ENCODE measurements at regions not wholly inside any gene's neighbourhood (a gene's known extent, or its start where the extent isn't known, plus 50 kb on each side); places are given as distances from the start of the nearest gene placed in this dataset.

GRCh38 chr2:190799999-190800398 is 80.6 kb upstream of the GLS start:
- TF ChIP-seq CTCF (conservative IDR thresholded peaks at IDR 0.05 in 1 of 2, IDR thresholded peaks at IDR 0.05 in 1 of 2; ENCODE audit: extremely low read depth in 1 of 2, insufficient read depth in 1 of 2, low read depth in 1 of 2, low read length in 2 of 2) (no peak), EZH2 (IDR thresholded peaks at IDR 0.05; ENCODE audit: borderline replicate concordance, low read length) (no peak)
